Panc1 (cell line): ENCODE measurements at regions not wholly inside any gene's neighbourhood (a gene's known extent, or its start where the extent isn't known, plus 50 kb on each side); places are given as distances from the start of the nearest gene placed in this dataset.
"Not testable (repeated sequence)": the region's sequence is repeated elsewhere in the genome, so short reads cannot be mapped to it uniquely, and the experiment has no call there.

ENCODE experiments used
- ATAC-seq: fragments of 200-7000 bp; cut with Tn5 transposase; 2 replicates; pipeline ENCODE4 v1.9.1; 2020; ENCODE audit warnings: mild to moderate bottlenecking, moderate library complexity
- BruUV-seq: library from RNA; stranded (reverse); fragments of 400-500 nt; replicated peaks from 2 replicates; lab custom pipeline; 2021; lab: Mats Ljungman, UMichigan
- CTCF ChIA-PET: fragments of 300-600 bp; sonication (Branson Sonifier 250); formaldehyde crosslinking; loops from one replicate; lab custom pipeline; 2022; ENCODE audit warnings: antibody characterized with exemption; lab: Charles Lee
- POLR2A ChIA-PET: fragments of 300-600 bp; sonication (Branson Sonifier 250); formaldehyde crosslinking; loops from one replicate; lab custom pipeline; 2022; ENCODE audit warnings: antibody characterized with exemption; lab: Charles Lee
- DNase-seq: peaks from one replicate; pipeline ENCODE4 v3.0.0-alpha.2; 2010; ENCODE audit warnings: low read depth, low spot score
- H3K27ac ChIP-seq: 2 replicates; pipeline ENCODE4 v1.5.1; 2011; ENCODE audit warnings: mild to moderate bottlenecking, low read length, inconsistent platforms
- H3K27me3 ChIP-seq: fragments of 200-500 bp; sonication (Bioruptor generic); 2 replicates; pipeline ENCODE4 v1.6.0; 2014; ENCODE audit warnings: low read length, inconsistent platforms; ENCODE audit not compliant: control insufficient read depth, insufficient read depth
- H3K36me3 ChIP-seq: fragments of 200-500 bp; sonication (Bioruptor generic); 2 replicates; pipeline ENCODE4 v1.5.1; 2014; ENCODE audit warnings: inconsistent platforms, mild to moderate bottlenecking, low read length, moderate library complexity; ENCODE audit not compliant: control insufficient read depth, insufficient read depth
- H3K4me1 ChIP-seq: 2 replicates; pipeline ENCODE4 v1.5.1; 2011; ENCODE audit warnings: inconsistent platforms, mild to moderate bottlenecking, low read length, moderate library complexity; ENCODE audit not compliant: control insufficient read depth, insufficient read depth
- H3K4me3 ChIP-seq, 2 experiments: 2 replicates each; pipeline ENCODE4 v1.5.1; 2011 to 2012; ENCODE audit warnings: low read depth in 2 of 2, low read length in 2 of 2, mild to moderate bottlenecking in 2 of 2, inconsistent platforms in 1 of 2, moderate library complexity in 1 of 2
- H3K9me3 ChIP-seq: fragments of 200-500 bp; sonication (Bioruptor generic); 2 replicates; pipeline ENCODE4 v1.5.1; 2014; ENCODE audit warnings: low read depth, mild to moderate bottlenecking, inconsistent platforms, low read length, moderate library complexity; ENCODE audit not compliant: control insufficient read depth, insufficient read depth
- in situ Hi-C: cut with HindIII; loops from 2 replicates; pipeline ENCODE4 v1.10.0; 2016; ENCODE audit warnings: low sequenced_read_pairs, low pct_unique_long_range_greater_than_20kb
- intact Hi-C: fragments of 100-400 bp; cut with micrococcal nuclease; formaldehyde crosslinking; loops from one replicate; pipeline ENCODE4 v1.10.0; 2022; ENCODE audit not compliant: unreplicated experiment

DNA sequence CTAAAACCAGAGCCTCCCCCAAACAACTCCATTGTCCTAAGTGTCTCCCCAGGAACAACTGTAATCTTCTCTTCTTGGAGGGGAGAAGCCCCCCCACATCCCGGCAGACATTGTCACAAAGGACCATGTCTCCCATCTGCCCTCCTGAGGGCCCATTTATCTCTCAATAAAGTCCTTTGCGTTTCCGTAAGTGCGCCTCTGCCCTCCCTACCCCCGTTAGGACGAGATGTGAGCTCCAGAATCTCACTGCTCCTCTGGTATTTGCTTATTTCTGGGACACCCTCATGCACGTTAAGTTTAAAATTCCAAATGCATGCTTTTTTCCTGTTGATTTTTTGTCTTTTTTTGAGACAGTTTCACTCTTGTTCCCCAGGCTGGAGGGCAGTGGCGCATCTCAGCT, 52.3 kb upstream of the SFSWAP start:
- H3K36me3 ChIP-seq, POLR2A ChIA-PET, ATAC-seq, H3K9me3 ChIP-seq, intact Hi-C loops, H3K4me3 ChIP-seq, H3K27me3 ChIP-seq, in situ Hi-C loops, DNase-seq, CTCF ChIA-PET, H3K27ac ChIP-seq, H3K4me1 ChIP-seq, BruUV-seq: not testable (repeated sequence)

DNA sequence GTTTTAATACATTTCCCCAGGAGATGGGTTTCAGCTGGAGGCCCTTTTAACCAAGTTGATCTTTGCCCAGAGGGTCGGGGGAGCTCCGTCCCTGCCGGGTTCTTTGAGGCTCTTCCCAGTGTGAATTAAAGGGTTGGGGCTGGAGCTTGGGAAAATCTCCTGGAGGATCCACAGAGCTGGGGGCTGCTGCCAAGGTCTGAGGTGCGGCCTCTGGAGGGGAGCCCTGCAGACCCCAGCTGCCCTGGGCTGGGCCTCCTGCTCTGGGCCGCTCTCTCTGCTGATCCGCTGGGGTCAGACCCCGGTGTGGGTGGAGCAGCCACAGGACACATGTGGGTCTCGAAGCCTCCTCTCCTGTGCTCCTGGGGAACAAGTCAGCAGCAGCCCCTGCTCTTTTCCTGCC, 51.4 kb upstream of the SFSWAP start:
- BruUV-seq, DNase-seq, H3K4me1 ChIP-seq, H3K4me3 ChIP-seq, H3K36me3 ChIP-seq, ATAC-seq, POLR2A ChIA-PET, in situ Hi-C loops, H3K27ac ChIP-seq, H3K27me3 ChIP-seq, intact Hi-C loops, H3K9me3 ChIP-seq, CTCF ChIA-PET: not testable (repeated sequence)

DNA sequence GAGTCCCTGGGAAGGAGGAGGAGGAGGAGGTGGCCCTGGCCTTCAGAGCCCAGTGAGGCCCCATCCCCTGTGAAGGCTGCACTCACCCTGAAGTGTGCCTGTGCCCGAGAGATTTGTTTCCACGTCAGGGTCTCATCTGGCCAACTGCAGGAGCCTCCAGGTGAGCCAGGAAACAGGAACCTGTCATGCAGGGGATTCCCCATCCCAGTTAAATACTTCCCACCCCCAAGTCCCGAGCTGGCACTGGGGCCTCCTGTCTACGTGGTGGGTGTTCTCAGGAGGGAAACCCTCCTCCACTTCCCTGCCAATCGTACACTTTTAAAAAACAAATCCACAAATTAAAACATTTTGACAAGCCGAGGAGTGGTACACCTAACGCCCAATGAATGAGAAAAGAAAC, 50.9 kb upstream of the SFSWAP start:
- POLR2A ChIA-PET, DNase-seq, CTCF ChIA-PET, H3K36me3 ChIP-seq, H3K27me3 ChIP-seq, H3K27ac ChIP-seq, in situ Hi-C loops, ATAC-seq, intact Hi-C loops, H3K9me3 ChIP-seq, BruUV-seq, H3K4me1 ChIP-seq, H3K4me3 ChIP-seq: not testable (repeated sequence)

- H3K27ac ChIP-seq, H3K9me3 ChIP-seq, DNase-seq, ATAC-seq, BruUV-seq, H3K4me3 ChIP-seq, H3K36me3 ChIP-seq, CTCF ChIA-PET, intact Hi-C loops, in situ Hi-C loops, POLR2A ChIA-PET, H3K4me1 ChIP-seq, H3K27me3 ChIP-seq: not testable (repeated sequence)
Measured at GRCh38 chr12:131660401-131660800, 50.5 kb upstream of the SFSWAP start.
